Left kidney (tissue), 1 donor: ENCODE measurements at regions not wholly inside any gene's neighbourhood (a gene's known extent, or its start where the extent isn't known, plus 50 kb on each side); places are given as distances from the start of the nearest gene placed in this dataset.

ENCODE experiments used
- DNase-seq: peaks from one replicate; pipeline ENCODE4 v3.0.0-alpha.2; 2013

DNA sequence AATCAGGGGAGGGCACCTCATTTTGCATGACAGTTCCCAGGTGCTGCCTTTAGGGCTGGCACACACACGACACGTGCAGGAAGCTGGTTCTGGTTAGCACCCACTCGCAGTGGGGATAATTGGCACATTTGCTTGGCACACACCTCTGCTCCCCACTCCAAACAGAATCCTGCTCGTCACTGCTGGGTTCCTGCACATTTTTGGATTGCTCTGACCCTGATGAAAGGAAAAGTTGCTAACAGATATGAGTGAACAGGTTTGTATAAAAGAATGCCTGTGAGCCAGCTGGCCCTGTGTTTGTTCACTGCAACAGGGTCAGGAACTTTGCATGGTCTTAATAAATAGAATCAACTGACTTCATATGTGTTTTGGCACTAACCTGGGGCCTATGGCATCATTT lies 1500.4 kb downstream of the EFNB2 start:
- no peak for DNase-seq

DNA sequence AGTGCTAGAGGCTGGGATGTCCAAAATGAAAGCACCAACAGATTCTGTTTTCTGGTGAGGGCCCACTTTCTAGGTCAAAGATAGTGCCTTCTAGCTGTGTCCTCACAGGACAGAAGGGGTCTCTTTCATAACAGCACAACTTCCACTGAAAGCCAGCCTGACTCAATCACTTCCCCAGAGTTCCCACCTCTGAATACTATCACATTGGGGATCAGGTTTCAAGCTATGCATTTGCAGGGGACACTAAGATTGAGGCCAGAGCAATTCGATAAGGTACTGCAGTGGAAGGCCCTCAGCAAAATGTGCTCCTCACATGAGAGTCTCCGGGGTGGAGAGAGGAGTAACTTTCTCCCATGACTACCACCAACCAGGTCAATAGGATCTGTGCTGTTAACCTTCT lies 1501.5 kb downstream of the EFNB2 start:
- DNase-seq, result no peak

GRCh38 chr13:105031306-105031705 lies 1504.2 kb downstream of the EFNB2 start:
- no peak for DNase-seq

DNA sequence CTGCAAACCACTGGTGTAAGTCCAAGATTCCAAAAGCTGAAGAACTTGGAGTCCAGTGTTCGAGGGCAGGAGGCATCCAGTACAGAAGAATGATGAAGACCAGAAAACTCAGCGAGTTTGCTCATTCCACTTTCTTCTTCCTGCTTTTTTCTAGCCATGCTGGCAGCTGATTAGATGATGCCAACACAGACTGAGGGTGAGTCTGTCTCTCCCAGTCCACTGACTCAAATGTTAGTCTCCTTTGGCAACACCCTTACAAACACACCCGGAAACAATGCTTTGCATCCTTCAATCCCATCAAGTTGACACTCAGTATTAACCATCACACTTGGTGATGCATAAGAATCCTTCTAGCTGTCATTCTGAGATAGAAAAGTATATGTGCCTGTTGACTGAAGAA lies 1504.6 kb downstream of the EFNB2 start:
- DNase-seq, result no peak

DNA sequence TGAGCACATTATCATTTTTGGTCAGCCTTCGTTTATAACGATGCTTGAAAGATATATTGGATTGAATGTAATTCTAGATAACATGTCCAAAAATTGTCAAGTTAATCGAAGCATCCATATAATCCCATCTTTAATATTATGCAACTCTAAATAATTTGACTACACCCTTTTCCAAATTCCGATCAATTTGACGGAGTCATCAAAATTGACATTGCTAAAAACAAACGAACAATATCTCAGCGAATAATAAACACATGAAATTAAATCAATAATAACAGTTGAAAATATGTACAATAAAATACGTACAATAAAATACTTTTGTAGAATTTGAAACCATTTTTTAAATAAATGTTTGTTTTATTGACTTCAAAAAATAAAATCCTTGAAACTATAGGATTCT lies 1516.4 kb downstream of the EFNB2 start:
- DNase-seq, result no peak

- no peak for DNase-seq
Measured at GRCh38 chr13:105016266-105016665, 1519.2 kb downstream of the EFNB2 start.

- DNase-seq, result no peak
Measured at GRCh38 chr13:105008604-105009003, 1526.9 kb downstream of the EFNB2 start.

DNA sequence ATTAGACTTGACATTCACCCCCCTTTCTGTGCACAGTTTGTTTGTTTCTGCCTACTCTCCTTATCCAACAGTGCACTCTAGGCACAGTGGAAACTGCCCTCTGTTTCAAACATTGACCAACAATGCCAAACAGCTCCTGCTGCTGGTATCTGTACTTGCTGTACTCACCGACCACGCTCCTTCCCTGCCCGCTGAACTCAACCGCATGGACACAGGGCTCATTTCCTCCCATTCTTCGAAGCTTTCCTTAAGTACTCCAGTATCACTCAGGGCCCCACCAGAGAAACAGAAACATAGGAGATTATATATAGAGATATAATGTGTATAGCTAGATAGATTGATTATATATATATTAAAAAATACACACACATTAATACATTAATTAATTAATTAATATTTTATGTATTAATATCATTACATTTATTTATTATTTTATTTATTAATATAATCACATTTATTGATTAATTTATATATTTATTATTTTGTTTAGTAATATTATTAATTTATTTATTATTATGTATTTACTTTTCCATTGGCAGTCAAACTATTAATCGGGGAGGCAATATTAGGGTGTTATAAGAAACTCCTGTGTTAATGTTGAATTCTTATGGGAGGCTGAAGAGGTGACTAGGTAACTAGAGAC lies 1528.2 kb downstream of the EFNB2 start:
- no peak for DNase-seq

- DNase-seq, result no peak
Measured at GRCh38 chr13:104996022-104996421, 1539.4 kb downstream of the EFNB2 start.

DNA sequence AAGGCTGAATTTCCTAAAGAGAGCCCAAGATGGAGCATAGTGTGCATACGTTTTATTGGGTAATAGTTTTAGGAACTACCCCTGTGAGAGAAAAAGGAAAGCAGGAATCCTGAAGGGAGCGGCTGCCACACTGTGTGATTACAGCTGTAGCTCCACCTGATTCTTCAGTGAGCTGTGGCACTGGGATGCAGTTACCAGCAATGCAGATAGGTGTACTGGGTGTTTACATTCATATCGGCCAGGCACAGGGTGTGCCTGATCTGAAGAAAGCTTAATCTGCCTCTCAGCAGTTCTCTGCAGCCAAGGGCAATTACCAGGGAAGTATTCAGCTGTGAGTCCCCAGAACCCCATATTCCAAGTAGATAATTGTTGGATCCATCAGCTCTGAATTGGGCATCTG lies 1541.8 kb downstream of the EFNB2 start:
- DNase-seq, result no peak

GRCh38 chr13:104987621-104988020 lies 1547.8 kb downstream of the EFNB2 start:
- no peak for DNase-seq

DNA sequence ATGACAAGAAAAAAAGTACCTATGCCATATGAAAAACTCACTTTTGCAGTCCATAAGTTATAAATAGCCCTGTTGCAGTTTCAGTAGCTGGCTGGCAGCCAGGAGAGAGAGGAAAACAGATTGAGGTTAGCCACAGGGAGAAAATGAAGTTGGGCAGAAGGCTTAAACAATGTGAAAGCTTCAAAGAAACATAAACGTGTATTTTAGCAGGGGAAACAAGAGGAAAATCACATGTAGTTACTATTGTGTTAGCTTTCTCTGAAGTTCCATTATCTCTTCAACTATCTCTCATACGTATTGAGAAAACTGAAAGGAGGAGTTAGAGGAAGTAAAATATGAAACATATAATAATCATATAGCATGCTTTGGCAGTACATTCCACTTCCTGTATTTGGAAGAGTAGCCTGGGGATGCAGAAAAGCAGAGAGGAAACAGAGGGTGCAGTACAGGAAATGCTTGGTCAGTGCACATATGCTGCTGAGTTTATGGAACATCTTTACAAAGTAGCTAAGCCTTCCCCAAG lies 1551.1 kb downstream of the EFNB2 start:
- peak; percentile 31 for DNase-seq

- DNase-seq, result no peak
Measured at GRCh38 chr13:104983601-104984000, 1551.9 kb downstream of the EFNB2 start.

DNA sequence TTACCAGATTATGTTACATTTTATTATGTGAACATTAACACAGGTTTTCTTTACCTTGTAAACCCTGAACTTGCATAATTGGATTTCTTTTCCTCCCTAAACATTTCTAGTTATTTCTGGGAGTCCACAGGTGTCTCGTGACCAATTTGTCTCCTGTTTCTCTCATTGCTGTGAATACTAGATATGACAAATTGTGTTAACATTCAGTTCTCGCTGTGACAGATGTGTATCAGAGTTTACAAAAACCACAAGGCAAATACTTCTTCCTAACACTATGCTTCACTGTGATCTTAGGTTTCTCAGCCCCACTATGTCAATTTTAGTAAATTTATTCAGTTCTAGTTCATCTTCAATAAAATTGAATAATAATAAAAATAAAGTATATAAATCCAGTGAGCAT lies 1554.9 kb downstream of the EFNB2 start:
- no peak for DNase-seq

- no peak for DNase-seq
Measured at GRCh38 chr13:104979281-104980030, 1556.0 kb downstream of the EFNB2 start.

DNA sequence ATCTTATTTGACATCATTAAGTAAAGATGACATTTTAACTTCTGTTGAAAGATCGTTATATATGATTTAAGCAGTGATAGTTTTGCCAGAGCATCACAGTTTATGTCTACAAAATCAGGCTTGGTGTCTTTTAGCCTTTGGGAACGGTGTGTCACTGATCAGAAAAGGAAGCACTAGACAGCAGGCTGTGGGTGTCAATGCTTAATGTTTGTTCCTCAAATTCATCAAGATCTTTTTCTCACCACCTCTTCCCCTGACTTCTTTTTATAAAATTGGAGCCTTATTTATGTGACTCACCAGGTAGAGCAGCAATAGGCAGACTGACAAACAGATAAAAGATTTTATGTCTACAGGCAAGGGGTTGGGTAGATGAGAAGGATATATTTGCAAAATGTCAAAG lies 1558.5 kb downstream of the EFNB2 start:
- no peak for DNase-seq

- DNase-seq, result no peak
Measured at GRCh38 chr13:104975272-104975671, 1560.2 kb downstream of the EFNB2 start.

- DNase-seq, result no peak
Measured at GRCh38 chr13:104968876-104969275, 1566.6 kb downstream of the EFNB2 start.

DNA sequence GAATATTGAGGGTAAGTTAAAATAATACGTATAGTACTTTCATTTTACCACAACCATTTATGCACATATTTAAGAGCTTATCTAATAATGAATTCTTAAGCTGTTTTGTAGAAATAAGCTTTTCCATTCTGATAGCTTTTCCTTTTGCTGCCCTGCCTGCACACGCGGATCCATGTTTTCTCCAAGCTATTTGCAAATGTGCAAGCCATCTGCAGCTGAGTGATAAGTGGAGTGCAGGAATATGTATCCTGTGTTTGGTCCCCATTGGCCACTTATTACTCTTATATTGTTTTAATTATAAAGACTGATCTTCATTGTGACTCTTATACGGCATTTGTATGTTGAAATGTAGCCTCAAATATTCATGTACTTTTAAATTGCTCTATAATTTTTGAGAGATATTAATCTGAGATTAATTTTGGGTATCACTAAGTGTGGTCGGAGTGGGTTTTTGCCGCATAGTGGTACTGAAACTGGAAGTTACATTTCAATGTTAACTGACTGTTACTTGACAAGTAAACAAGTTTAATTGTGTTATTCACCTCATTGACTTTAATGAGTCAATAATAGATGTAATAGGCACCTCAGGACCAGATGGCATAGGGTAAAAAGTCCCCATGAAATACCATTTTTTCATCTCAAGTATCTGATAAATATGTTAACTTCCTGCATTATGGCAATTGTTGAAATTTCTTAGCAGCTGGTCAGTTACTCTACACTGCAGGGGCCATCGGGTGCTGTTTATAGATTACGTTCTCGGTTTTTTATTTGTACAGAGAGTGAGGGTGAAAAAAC lies 1567.4 kb downstream of the EFNB2 start:
- DNase-seq, result no peak

DNA sequence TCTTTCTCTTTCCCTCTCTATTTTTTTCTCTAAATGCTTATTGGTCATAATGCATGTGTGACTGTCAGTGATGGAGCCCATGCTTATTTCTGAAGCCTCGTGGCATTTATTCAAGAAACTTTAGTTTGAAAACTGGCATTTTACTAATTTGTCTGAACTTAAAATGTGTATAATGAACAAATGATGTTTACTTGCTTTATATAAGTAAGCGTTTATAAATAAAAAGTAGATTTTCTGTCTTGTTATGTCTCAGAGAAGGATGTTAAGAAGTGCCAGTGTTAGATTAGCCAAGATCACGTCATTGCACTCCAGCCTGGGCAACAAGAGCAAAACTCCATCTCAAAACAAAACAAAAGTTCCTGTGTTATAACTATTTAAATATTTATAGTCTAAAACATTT lies 1568.1 kb downstream of the EFNB2 start:
- no peak for DNase-seq

- DNase-seq, result no peak
Measured at GRCh38 chr13:104962411-104962810, 1573.1 kb downstream of the EFNB2 start.

GRCh38 chr13:104961246-104961645 lies 1574.2 kb downstream of the EFNB2 start:
- DNase-seq, result no peak

DNA sequence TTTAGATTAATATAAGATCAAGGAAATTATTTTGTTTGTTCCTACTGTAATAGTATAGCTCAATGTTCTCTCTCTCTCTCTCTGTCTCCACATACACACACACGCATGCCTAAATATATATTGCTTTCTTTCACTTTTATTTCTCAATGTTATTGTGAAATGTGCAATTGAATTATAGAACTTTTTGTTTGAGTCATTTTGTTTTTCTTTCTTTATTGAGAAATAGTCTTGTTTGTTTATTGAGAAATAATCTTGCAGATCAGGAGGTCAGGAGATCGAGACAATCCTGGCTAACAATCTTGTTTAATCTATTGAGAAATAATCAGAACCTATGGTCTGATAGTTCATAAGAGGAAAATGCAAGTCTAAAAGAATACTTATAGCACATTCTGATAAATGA lies 1581.3 kb downstream of the EFNB2 start:
- no peak for DNase-seq
